ENCODE measurements at regions not wholly inside any gene's neighbourhood (a gene's known extent, or its start where the extent isn't known, plus 50 kb on each side); places are given as distances from the start of the nearest gene placed in this dataset.
"Not testable (repeated sequence)": the region's sequence is repeated elsewhere in the genome, so short reads cannot be mapped to it uniquely, and the experiment has no call there.

- not testable (repeated sequence) for DNase-seq (ENCODE audit: low spot score); H3K18ac ChIP-seq (ENCODE audit: low read length); H2BK5ac ChIP-seq (ENCODE audit: low read length); H3K79me1 ChIP-seq (ENCODE audit: low read depth, low read length); H4K8ac ChIP-seq (ENCODE audit: low read depth, low read length); H3K4me3 ChIP-seq (ENCODE audit: low read length in 2 of 2); H3K14ac ChIP-seq (ENCODE audit: low read length); H3K9me3 ChIP-seq (replicated peaks in 1 of 2; ENCODE audit: control insufficient read depth in 2 of 2, insufficient read depth in 1 of 2, low read depth in 1 of 2, low read length in 2 of 2); H3K27me3 ChIP-seq (ENCODE audit: control insufficient read depth in 3 of 3, insufficient read depth in 3 of 3, low read depth in 1 of 3, low read length in 3 of 3); H3K23ac ChIP-seq (ENCODE audit: low read depth, low read length, poor library complexity); H2AK5ac ChIP-seq (ENCODE audit: low read depth, low read length); H3K4ac ChIP-seq (ENCODE audit: low read length); H2BK15ac ChIP-seq (ENCODE audit: low read length); H2AFZ ChIP-seq (ENCODE audit: low read length); H4K91ac ChIP-seq (ENCODE audit: low read depth, low read length, poor library complexity); H3K36me3 ChIP-seq (replicated peaks in 1 of 2; ENCODE audit: control insufficient read depth in 2 of 2, insufficient read depth in 2 of 2, low read length in 2 of 2); H3K27ac ChIP-seq (replicated peaks; ENCODE audit: low read length); H3K9ac ChIP-seq (ENCODE audit: low read depth, low read length, poor library complexity); H2BK12ac ChIP-seq (ENCODE audit: low read length); H2BK120ac ChIP-seq (ENCODE audit: low read depth, low read length); H3K4me1 ChIP-seq (ENCODE audit: control insufficient read depth in 2 of 2, insufficient read depth in 1 of 2, low read depth in 1 of 2, low read length in 2 of 2); H3K4me2 ChIP-seq (ENCODE audit: insufficient read depth, low read length, poor library complexity, severe bottlenecking)
- no CpG with 5 or more reads among the region's 2 CpGs for WGBS, 2 donors (ENCODE audit: extremely low coverage in 2 of 2, insufficient read length in 2 of 2, insufficient replicate concordance in 1 of 2)
These were observed 328.3 kb upstream of the DPP6 start for GRCh38 chr7:153723892-153724291.

GRCh38 chr7:153731504-153731903 lies 320.7 kb upstream of the DPP6 start:
- not testable (repeated sequence) for H3K4me2 ChIP-seq (ENCODE audit: insufficient read depth, low read length, poor library complexity, severe bottlenecking); H3K18ac ChIP-seq (ENCODE audit: low read length); H3K14ac ChIP-seq (ENCODE audit: low read length); H2AFZ ChIP-seq (ENCODE audit: low read length); H2AK5ac ChIP-seq (ENCODE audit: low read depth, low read length); DNase-seq (ENCODE audit: low spot score); H2BK12ac ChIP-seq (ENCODE audit: low read length); H3K9ac ChIP-seq (ENCODE audit: low read depth, low read length, poor library complexity); H3K4ac ChIP-seq (ENCODE audit: low read length); H3K27me3 ChIP-seq (ENCODE audit: control insufficient read depth in 3 of 3, insufficient read depth in 3 of 3, low read depth in 1 of 3, low read length in 3 of 3); H3K79me1 ChIP-seq (ENCODE audit: low read depth, low read length); H3K4me3 ChIP-seq (ENCODE audit: low read length in 2 of 2); H3K23ac ChIP-seq (ENCODE audit: low read depth, low read length, poor library complexity); H3K36me3 ChIP-seq (replicated peaks in 1 of 2; ENCODE audit: control insufficient read depth in 2 of 2, insufficient read depth in 2 of 2, low read length in 2 of 2); H2BK15ac ChIP-seq (ENCODE audit: low read length); H3K4me1 ChIP-seq (ENCODE audit: control insufficient read depth in 2 of 2, insufficient read depth in 1 of 2, low read depth in 1 of 2, low read length in 2 of 2); H4K91ac ChIP-seq (ENCODE audit: low read depth, low read length, poor library complexity); H2BK5ac ChIP-seq (ENCODE audit: low read length); H2BK120ac ChIP-seq (ENCODE audit: low read depth, low read length); H3K27ac ChIP-seq (replicated peaks; ENCODE audit: low read length); H4K8ac ChIP-seq (ENCODE audit: low read depth, low read length); H3K9me3 ChIP-seq (replicated peaks in 1 of 2; ENCODE audit: control insufficient read depth in 2 of 2, insufficient read depth in 1 of 2, low read depth in 1 of 2, low read length in 2 of 2)
- WGBS, 2 donors (ENCODE audit: extremely low coverage in 2 of 2, insufficient read length in 2 of 2, insufficient replicate concordance in 1 of 2) = no CpG with 5 or more reads among the region's 7 CpGs

- no CpG with 5 or more reads among the region's 2 CpGs for WGBS, 2 donors (ENCODE audit: extremely low coverage in 2 of 2, insufficient read length in 2 of 2, insufficient replicate concordance in 1 of 2)
- H3K9ac ChIP-seq (ENCODE audit: low read depth, low read length, poor library complexity); H3K27ac ChIP-seq (replicated peaks; ENCODE audit: low read length); H2AFZ ChIP-seq (ENCODE audit: low read length); H4K91ac ChIP-seq (ENCODE audit: low read depth, low read length, poor library complexity); H3K79me1 ChIP-seq (ENCODE audit: low read depth, low read length); H3K4me2 ChIP-seq (ENCODE audit: insufficient read depth, low read length, poor library complexity, severe bottlenecking); H3K4me3 ChIP-seq (ENCODE audit: low read length in 2 of 2); H2AK5ac ChIP-seq (ENCODE audit: low read depth, low read length); H2BK15ac ChIP-seq (ENCODE audit: low read length); H3K18ac ChIP-seq (ENCODE audit: low read length); H4K8ac ChIP-seq (ENCODE audit: low read depth, low read length); H3K4ac ChIP-seq (ENCODE audit: low read length); H3K9me3 ChIP-seq (replicated peaks in 1 of 2; ENCODE audit: control insufficient read depth in 2 of 2, insufficient read depth in 1 of 2, low read depth in 1 of 2, low read length in 2 of 2); H2BK5ac ChIP-seq (ENCODE audit: low read length); H3K27me3 ChIP-seq (ENCODE audit: control insufficient read depth in 3 of 3, insufficient read depth in 3 of 3, low read depth in 1 of 3, low read length in 3 of 3); H3K4me1 ChIP-seq (ENCODE audit: control insufficient read depth in 2 of 2, insufficient read depth in 1 of 2, low read depth in 1 of 2, low read length in 2 of 2); H2BK12ac ChIP-seq (ENCODE audit: low read length); H3K14ac ChIP-seq (ENCODE audit: low read length); H3K36me3 ChIP-seq (replicated peaks in 1 of 2; ENCODE audit: control insufficient read depth in 2 of 2, insufficient read depth in 2 of 2, low read length in 2 of 2); H3K23ac ChIP-seq (ENCODE audit: low read depth, low read length, poor library complexity); DNase-seq (ENCODE audit: low spot score); H2BK120ac ChIP-seq (ENCODE audit: low read depth, low read length): not testable (repeated sequence)
These were observed 308.8 kb upstream of the DPP6 start for GRCh38 chr7:153743434-153743833.

GRCh38 chr7:153747969-153748368 lies 304.2 kb upstream of the DPP6 start:
- H3K4ac ChIP-seq (ENCODE audit: low read length); H3K27ac ChIP-seq (replicated peaks; ENCODE audit: low read length); H2BK15ac ChIP-seq (ENCODE audit: low read length); H2AK5ac ChIP-seq (ENCODE audit: low read depth, low read length); H3K79me1 ChIP-seq (ENCODE audit: low read depth, low read length); H3K4me1 ChIP-seq (ENCODE audit: control insufficient read depth in 2 of 2, insufficient read depth in 1 of 2, low read depth in 1 of 2, low read length in 2 of 2); H4K91ac ChIP-seq (ENCODE audit: low read depth, low read length, poor library complexity); H3K14ac ChIP-seq (ENCODE audit: low read length); H2AFZ ChIP-seq (ENCODE audit: low read length); H2BK5ac ChIP-seq (ENCODE audit: low read length); H2BK12ac ChIP-seq (ENCODE audit: low read length); H4K8ac ChIP-seq (ENCODE audit: low read depth, low read length); H3K4me3 ChIP-seq (ENCODE audit: low read length in 2 of 2); H2BK120ac ChIP-seq (ENCODE audit: low read depth, low read length); H3K9me3 ChIP-seq (replicated peaks in 1 of 2; ENCODE audit: control insufficient read depth in 2 of 2, insufficient read depth in 1 of 2, low read depth in 1 of 2, low read length in 2 of 2); H3K18ac ChIP-seq (ENCODE audit: low read length); H3K36me3 ChIP-seq (replicated peaks in 1 of 2; ENCODE audit: control insufficient read depth in 2 of 2, insufficient read depth in 2 of 2, low read length in 2 of 2); H3K27me3 ChIP-seq (ENCODE audit: control insufficient read depth in 3 of 3, insufficient read depth in 3 of 3, low read depth in 1 of 3, low read length in 3 of 3); H3K23ac ChIP-seq (ENCODE audit: low read depth, low read length, poor library complexity); H3K9ac ChIP-seq (ENCODE audit: low read depth, low read length, poor library complexity): not testable (repeated sequence)
- WGBS, 2 donors (ENCODE audit: extremely low coverage in 2 of 2, insufficient read length in 2 of 2, insufficient replicate concordance in 1 of 2) = no CpG with 5 or more reads among the region's 21 CpGs
- H3K4me2 ChIP-seq (ENCODE audit: insufficient read depth, low read length, poor library complexity, severe bottlenecking) = peak overlapping the region; percentile 45
- peak; percentile 1 for DNase-seq (ENCODE audit: low spot score)

All from neuronal stem cell (in vitro differentiated cells).